ENCODE measurements at regions not wholly inside any gene's neighbourhood (a gene's known extent, or its start where the extent isn't known, plus 50 kb on each side); places are given as distances from the start of the nearest gene placed in this dataset.

GRCh38 chr16:72552654-72553053 is 380.7 kb upstream of the PMFBP1 start:
- Histone ChIP-seq H3K4me3 (ENCODE audit: low read length) (no peak overlapping the region), H3K27me3 (ENCODE audit: insufficient read depth, low read length) (no peaks in the 10 kb centered on the region), H3K9ac (ENCODE audit: low read depth, low read length) (no peak overlapping the region), H3K36me3 (ENCODE audit: insufficient read depth, low read depth, low read length) (no peaks in the 10 kb centered on the region), H3K27ac (ENCODE audit: low read length) (no peak overlapping the region), H3K9me3 (ENCODE audit: insufficient read depth, low read depth, low read length) (peaks cover 8% of the 10 kb centered on the region; the same call in 1 of the 2 replicates), H3K4me1 (ENCODE audit: insufficient read depth, low read length) (no peaks in the 10 kb centered on the region)

GRCh38 chr16:72551649-72552048 is 379.7 kb upstream of the PMFBP1 start:
- no peaks in the 10 kb centered on the region for H3K36me3 ChIP-seq (ENCODE audit: insufficient read depth, low read depth, low read length)

GRCh38 chr16:72549878-72550277 is 377.9 kb upstream of the PMFBP1 start:
- Histone ChIP-seq H3K36me3 (ENCODE audit: insufficient read depth, low read depth, low read length) (no peaks in the 10 kb centered on the region), H3K27me3 (ENCODE audit: insufficient read depth, low read length) (no peaks in the 10 kb centered on the region), H3K4me3 (ENCODE audit: low read length) (no peak overlapping the region), H3K27ac (ENCODE audit: low read length) (no peak overlapping the region), H3K9ac (ENCODE audit: low read depth, low read length) (no peak overlapping the region), H3K9me3 (ENCODE audit: insufficient read depth, low read depth, low read length) (peaks cover 8% of the 10 kb centered on the region; the same call in 1 of the 2 replicates), H3K4me1 (ENCODE audit: insufficient read depth, low read length) (no peaks in the 10 kb centered on the region)

More at GRCh38 chr16:72551649-72552048, 379.7 kb upstream of the PMFBP1 start:
- Histone ChIP-seq H3K9ac (ENCODE audit: low read depth, low read length) (no peak overlapping the region), H3K27ac (ENCODE audit: low read length) (no peak overlapping the region), H3K4me1 (ENCODE audit: insufficient read depth, low read length) (no peaks in the 10 kb centered on the region), H3K4me3 (ENCODE audit: low read length) (no peak overlapping the region), H3K27me3 (ENCODE audit: insufficient read depth, low read length) (no peaks in the 10 kb centered on the region), H3K9me3 (ENCODE audit: insufficient read depth, low read depth, low read length) (peaks cover 8% of the 10 kb centered on the region; the same call in 1 of the 2 replicates)

GRCh38 chr16:72542102-72542501 is 370.1 kb upstream of the PMFBP1 start:
- Histone ChIP-seq H3K9me3 (ENCODE audit: insufficient read depth, low read depth, low read length) (no peaks in the 10 kb centered on the region), H3K9ac (ENCODE audit: low read depth, low read length) (no peak overlapping the region), H3K36me3 (ENCODE audit: insufficient read depth, low read depth, low read length) (no peaks in the 10 kb centered on the region), H3K4me1 (ENCODE audit: insufficient read depth, low read length) (no peaks in the 10 kb centered on the region), H3K27ac (ENCODE audit: low read length) (no peak overlapping the region), H3K4me3 (ENCODE audit: low read length) (no peak overlapping the region), H3K27me3 (ENCODE audit: insufficient read depth, low read length) (no peaks in the 10 kb centered on the region)

- Histone ChIP-seq H3K4me3 (ENCODE audit: low read length) (no peak overlapping the region), H3K9me3 (ENCODE audit: insufficient read depth, low read depth, low read length) (no peaks in the 10 kb centered on the region), H3K27ac (ENCODE audit: low read length) (no peak overlapping the region), H3K9ac (ENCODE audit: low read depth, low read length) (no peak overlapping the region), H3K4me1 (ENCODE audit: insufficient read depth, low read length) (no peaks in the 10 kb centered on the region), H3K36me3 (ENCODE audit: insufficient read depth, low read depth, low read length) (no peaks in the 10 kb centered on the region), H3K27me3 (ENCODE audit: insufficient read depth, low read length) (no peaks in the 10 kb centered on the region)
These were observed 365.7 kb upstream of the PMFBP1 start for GRCh38 chr16:72537664-72538063.

GRCh38 chr16:72536723-72537435 is 364.9 kb upstream of the PMFBP1 start:
- Histone ChIP-seq H3K27me3 (ENCODE audit: insufficient read depth, low read length) (no peaks in the 10 kb centered on the region), H3K9ac (ENCODE audit: low read depth, low read length) (no peak overlapping the region), H3K4me3 (ENCODE audit: low read length) (no peak overlapping the region), H3K27ac (ENCODE audit: low read length) (no peak overlapping the region), H3K36me3 (ENCODE audit: insufficient read depth, low read depth, low read length) (no peaks in the 10 kb centered on the region), H3K9me3 (ENCODE audit: insufficient read depth, low read depth, low read length) (no peaks in the 10 kb centered on the region), H3K4me1 (ENCODE audit: insufficient read depth, low read length) (no peaks in the 10 kb centered on the region)

GRCh38 chr16:72532906-72533410 is 361.0 kb upstream of the PMFBP1 start:
- Histone ChIP-seq H3K9me3 (ENCODE audit: insufficient read depth, low read depth, low read length) (no peaks in the 10 kb centered on the region), H3K9ac (ENCODE audit: low read depth, low read length) (no peak overlapping the region), H3K4me3 (ENCODE audit: low read length) (no peak overlapping the region), H3K36me3 (ENCODE audit: insufficient read depth, low read depth, low read length) (no peaks in the 10 kb centered on the region), H3K27ac (ENCODE audit: low read length) (no peak overlapping the region), H3K27me3 (ENCODE audit: insufficient read depth, low read length) (no peaks in the 10 kb centered on the region), H3K4me1 (ENCODE audit: insufficient read depth, low read length) (no peaks in the 10 kb centered on the region)

GRCh38 chr16:72530434-72530833 is 358.5 kb upstream of the PMFBP1 start:
- Histone ChIP-seq H3K4me1 (ENCODE audit: insufficient read depth, low read length) (no peaks in the 10 kb centered on the region), H3K9me3 (ENCODE audit: insufficient read depth, low read depth, low read length) (no peaks in the 10 kb centered on the region), H3K36me3 (ENCODE audit: insufficient read depth, low read depth, low read length) (no peaks in the 10 kb centered on the region), H3K27ac (ENCODE audit: low read length) (no peak overlapping the region), H3K4me3 (ENCODE audit: low read length) (no peak overlapping the region), H3K9ac (ENCODE audit: low read depth, low read length) (no peak overlapping the region), H3K27me3 (ENCODE audit: insufficient read depth, low read length) (no peaks in the 10 kb centered on the region)

- Histone ChIP-seq H3K4me3 (ENCODE audit: low read length) (no peak overlapping the region), H3K9me3 (ENCODE audit: insufficient read depth, low read depth, low read length) (peaks cover 24% of the 10 kb centered on the region), H3K4me1 (ENCODE audit: insufficient read depth, low read length) (no peaks in the 10 kb centered on the region), H3K36me3 (ENCODE audit: insufficient read depth, low read depth, low read length) (peaks cover 22% of the 10 kb centered on the region), H3K9ac (ENCODE audit: low read depth, low read length) (no peak overlapping the region), H3K27ac (ENCODE audit: low read length) (no peak overlapping the region), H3K27me3 (ENCODE audit: insufficient read depth, low read length) (no peaks in the 10 kb centered on the region)
These were observed 351.1 kb upstream of the PMFBP1 start for GRCh38 chr16:72523087-72523486.

GRCh38 chr16:72517154-72517553 is 345.2 kb upstream of the PMFBP1 start:
- Histone ChIP-seq H3K9ac (ENCODE audit: low read depth, low read length) (no peak overlapping the region), H3K4me1 (ENCODE audit: insufficient read depth, low read length) (no peaks in the 10 kb centered on the region), H3K9me3 (ENCODE audit: insufficient read depth, low read depth, low read length) (peaks cover 7% of the 10 kb centered on the region), H3K27me3 (ENCODE audit: insufficient read depth, low read length) (no peaks in the 10 kb centered on the region), H3K4me3 (ENCODE audit: low read length) (no peak overlapping the region), H3K27ac (ENCODE audit: low read length) (no peak overlapping the region), H3K36me3 (ENCODE audit: insufficient read depth, low read depth, low read length) (peaks cover 9% of the 10 kb centered on the region)

- Histone ChIP-seq H3K9me3 (ENCODE audit: insufficient read depth, low read depth, low read length) (no peaks in the 10 kb centered on the region), H3K27ac (ENCODE audit: low read length) (no peak overlapping the region)
These were observed 339.2 kb upstream of the PMFBP1 start for GRCh38 chr16:72511171-72511570.

GRCh38 chr16:72508191-72508590 is 336.2 kb upstream of the PMFBP1 start:
- no peak overlapping the region for H3K9ac ChIP-seq (ENCODE audit: low read depth, low read length)
- no peaks in the 10 kb centered on the region for H3K4me1 ChIP-seq (ENCODE audit: insufficient read depth, low read length)
- no peak overlapping the region for H3K4me3 ChIP-seq (ENCODE audit: low read length)
- no peaks in the 10 kb centered on the region for H3K36me3 ChIP-seq (ENCODE audit: insufficient read depth, low read depth, low read length)
- H3K27ac ChIP-seq (ENCODE audit: low read length) = no peak overlapping the region
- no peaks in the 10 kb centered on the region for H3K9me3 ChIP-seq (ENCODE audit: insufficient read depth, low read depth, low read length)
- no peaks in the 10 kb centered on the region for H3K27me3 ChIP-seq (ENCODE audit: insufficient read depth, low read length)

More at GRCh38 chr16:72511171-72511570, 339.2 kb upstream of the PMFBP1 start:
- Histone ChIP-seq H3K4me1 (ENCODE audit: insufficient read depth, low read length) (no peaks in the 10 kb centered on the region), H3K36me3 (ENCODE audit: insufficient read depth, low read depth, low read length) (no peaks in the 10 kb centered on the region), H3K27me3 (ENCODE audit: insufficient read depth, low read length) (no peaks in the 10 kb centered on the region), H3K4me3 (ENCODE audit: low read length) (no peak overlapping the region), H3K9ac (ENCODE audit: low read depth, low read length) (no peak overlapping the region)

All from iPS-20b (cell line).